Activated CD4-positive, alpha-beta T cell treated with anti-CD3 and anti-CD28 coated beads, Interleukin-2, amount 50 U/mL, for 48 hours (primary cell): ENCODE measurements at regions not wholly inside any gene's neighbourhood (a gene's known extent, or its start where the extent isn't known, plus 50 kb on each side); places are given as distances from the start of the nearest gene placed in this dataset.

ENCODE experiments used
- DNase-seq, 2 experiments: peaks; one replicate each; pipeline ENCODE4 v3.0.0-alpha.2; 2020

- DNase-seq: no peak
Measured at GRCh38 chr2:58667137-58667774, 426.1 kb upstream of the FANCL start.

GRCh38 chr2:58666323-58666970 lies 425.3 kb upstream of the FANCL start:
- DNase-seq: no peak

- DNase-seq: no peak
Measured at GRCh38 chr2:58665154-58665553, 424.0 kb upstream of the FANCL start.

GRCh38 chr2:58664523-58665151 lies 423.5 kb upstream of the FANCL start:
- DNase-seq: no peak

GRCh38 chr2:58660046-58660445 lies 418.9 kb upstream of the FANCL start:
- no peak for DNase-seq

DNA sequence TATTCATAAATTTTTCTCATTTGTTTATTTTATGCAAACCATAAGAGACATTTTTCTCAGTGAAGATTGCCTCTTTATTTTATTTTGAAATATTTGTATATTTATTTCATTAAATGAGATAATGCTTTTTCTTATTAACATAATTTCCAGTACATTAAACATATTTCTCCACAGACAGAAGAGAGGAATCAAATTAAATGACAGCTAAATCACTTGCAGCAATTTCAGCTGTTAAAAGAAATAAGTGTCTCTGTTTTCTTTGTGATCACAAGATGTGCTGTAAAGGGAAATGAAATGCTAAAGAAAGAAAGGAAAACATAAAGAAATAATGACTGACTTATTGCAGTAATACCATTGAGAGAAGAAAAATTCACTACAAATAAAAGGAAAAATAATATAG lies 414.0 kb upstream of the FANCL start:
- DNase-seq: no peak

DNA sequence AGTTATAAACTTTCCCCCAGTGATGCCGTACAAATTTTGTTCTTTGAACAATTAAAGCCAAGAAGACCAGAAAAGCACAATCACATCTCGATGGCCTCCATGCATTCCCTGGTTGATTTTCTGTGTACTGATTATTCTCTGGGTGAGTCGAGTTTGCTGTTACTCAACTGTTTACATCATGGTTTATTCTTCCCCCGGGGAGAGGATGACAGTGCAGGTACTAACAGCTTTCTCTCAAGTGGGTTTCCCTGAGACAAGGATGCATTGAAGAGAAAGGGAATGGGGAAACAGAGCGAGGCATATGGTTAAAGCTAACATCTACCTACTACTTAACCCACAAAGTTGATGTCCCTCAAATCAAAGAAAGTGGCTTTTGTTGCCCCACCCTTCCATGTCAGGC lies 410.8 kb upstream of the FANCL start:
- no peak for DNase-seq

DNA sequence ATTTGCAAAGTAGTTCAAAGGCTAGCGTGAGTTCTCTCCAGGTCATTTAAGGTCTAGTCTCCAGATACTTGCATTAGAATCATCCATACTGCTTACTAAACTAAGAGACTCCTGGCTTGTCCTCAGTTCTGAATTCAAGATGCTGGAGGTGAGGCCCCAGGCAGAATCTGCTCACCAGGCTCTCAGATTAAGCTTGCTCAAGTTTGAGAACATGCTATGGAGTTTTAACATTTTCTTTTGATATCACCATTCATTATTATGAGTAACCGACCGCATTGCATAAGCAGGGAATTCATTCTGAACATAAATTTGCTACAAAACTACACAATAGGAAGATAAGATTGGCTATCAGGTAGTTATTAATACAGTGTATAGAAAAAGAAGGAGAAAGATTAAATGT lies 409.7 kb upstream of the FANCL start:
- no peak for DNase-seq

GRCh38 chr2:58649756-58650155 lies 408.6 kb upstream of the FANCL start:
- DNase-seq: no peak

GRCh38 chr2:58645017-58645416 lies 403.9 kb upstream of the FANCL start:
- no peak for DNase-seq

DNA sequence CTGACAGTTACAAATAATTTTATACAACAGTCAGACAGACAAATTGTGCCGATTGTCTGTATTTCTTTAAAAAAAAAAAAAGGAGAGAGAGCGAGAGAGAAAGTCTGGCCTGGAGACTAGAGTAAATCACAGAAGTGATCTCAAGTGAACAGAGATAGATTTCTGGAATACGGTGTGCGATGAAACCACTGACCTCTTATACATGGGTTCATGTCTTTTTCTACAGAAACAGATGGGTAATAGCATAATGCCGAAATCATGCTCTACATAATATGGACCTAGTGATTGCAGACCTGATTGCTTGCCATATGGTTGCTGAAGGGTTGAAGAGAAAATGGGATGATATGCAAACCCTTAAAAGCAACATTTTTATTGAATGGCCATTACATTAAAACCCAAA lies 403.3 kb upstream of the FANCL start:
- no peak for DNase-seq

GRCh38 chr2:58641001-58641400 lies 399.9 kb upstream of the FANCL start:
- DNase-seq: no peak

- DNase-seq: no peak
Measured at GRCh38 chr2:58640042-58640441, 398.9 kb upstream of the FANCL start.

DNA sequence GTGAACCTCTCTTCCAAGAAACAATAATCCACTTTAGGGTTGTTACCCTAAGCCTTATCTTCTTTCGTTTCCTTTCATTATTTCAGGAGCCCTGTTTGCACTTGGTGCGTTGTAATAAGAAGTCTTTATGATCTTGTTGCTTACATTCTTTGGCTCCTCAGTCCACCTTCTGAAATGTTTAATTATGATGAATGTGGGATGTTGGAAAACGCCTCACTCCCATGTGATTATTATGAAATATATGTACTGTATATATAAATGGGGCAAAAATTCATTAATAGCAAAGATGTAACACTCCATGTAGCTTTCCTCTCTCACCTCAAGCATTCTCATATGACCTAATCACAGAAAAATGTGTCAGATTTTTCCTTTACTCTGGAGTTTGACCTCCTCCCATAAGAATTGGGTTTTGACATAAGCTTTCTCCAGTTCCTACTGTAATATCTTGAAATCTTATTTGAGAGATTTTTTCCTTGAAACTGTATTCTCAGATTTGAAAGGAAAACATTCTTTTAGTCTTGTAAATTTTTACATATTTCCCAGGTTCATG lies 397.2 kb upstream of the FANCL start:
- DNase-seq: no peak

DNA sequence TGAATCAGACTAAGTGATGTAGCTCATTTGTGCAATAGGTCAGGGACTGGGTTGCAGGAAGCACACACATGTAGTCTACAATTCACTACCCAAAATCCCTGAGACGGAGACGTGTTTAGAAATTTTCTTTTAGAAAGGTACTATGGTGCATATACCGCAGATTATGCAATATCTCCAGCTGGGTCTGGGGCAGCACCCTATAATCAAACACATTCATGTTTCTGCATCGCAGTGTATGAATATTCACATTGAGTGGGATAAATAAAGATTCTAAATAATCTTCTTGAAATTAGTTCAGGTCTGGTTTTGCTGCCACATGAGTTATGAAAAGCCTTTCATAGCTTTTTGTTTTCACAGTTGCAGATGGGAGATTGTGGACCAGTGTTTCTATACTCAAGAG lies 395.7 kb upstream of the FANCL start:
- no peak for DNase-seq

DNA sequence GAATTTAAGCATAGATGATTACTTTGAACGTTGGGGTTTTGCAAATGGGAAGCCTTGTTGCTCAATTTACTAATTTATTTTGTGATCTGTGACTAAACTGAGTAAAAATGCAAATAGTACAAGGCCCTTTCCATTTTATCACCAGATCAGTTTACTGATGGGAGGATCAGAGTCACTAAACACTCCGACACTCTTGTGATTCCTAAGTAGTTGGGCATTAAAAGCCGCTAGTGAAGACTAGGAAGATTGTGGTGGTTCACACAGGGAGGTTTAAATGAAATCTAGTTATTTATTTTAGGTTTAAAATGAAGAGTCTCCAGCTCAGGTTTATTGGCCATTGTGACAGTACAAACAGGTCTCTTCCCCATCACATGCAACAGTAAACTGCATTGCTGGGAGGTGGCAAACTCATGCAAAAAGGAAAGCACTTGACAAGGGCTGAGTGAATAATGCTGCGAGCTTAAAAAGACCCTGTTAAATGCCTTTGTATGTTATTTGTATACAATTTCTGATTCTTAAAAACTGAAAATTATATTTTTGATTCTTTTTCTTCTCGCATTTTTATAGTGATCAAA lies 394.8 kb upstream of the FANCL start:
- DNase-seq: no peak

- DNase-seq: no peak
Measured at GRCh38 chr2:58634653-58635370, 393.7 kb upstream of the FANCL start.

GRCh38 chr2:58633613-58634365 lies 392.7 kb upstream of the FANCL start:
- no peak for DNase-seq

GRCh38 chr2:58631986-58632385 lies 390.9 kb upstream of the FANCL start:
- DNase-seq: no peak

- DNase-seq: no peak
Measured at GRCh38 chr2:58629545-58630119, 388.5 kb upstream of the FANCL start.

DNA sequence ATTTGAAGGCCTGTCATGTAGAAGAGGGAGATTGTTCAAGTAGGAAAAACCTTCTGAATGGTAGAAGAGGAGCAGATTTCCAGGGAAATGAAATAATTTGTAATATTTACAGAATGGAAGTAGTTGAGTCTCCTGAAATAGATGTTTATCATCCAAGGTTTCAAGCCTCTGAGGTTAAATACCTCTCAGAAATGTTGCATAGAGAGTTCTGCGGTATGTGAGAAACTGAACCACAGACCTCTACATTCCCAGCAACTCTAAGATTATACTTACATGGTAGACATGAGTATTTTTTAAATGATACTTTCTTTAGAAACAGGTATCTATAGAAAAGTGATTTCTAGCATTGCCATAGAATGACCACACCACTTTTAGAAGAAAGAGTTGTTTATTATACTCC lies 379.8 kb upstream of the FANCL start:
- no peak for DNase-seq

DNA sequence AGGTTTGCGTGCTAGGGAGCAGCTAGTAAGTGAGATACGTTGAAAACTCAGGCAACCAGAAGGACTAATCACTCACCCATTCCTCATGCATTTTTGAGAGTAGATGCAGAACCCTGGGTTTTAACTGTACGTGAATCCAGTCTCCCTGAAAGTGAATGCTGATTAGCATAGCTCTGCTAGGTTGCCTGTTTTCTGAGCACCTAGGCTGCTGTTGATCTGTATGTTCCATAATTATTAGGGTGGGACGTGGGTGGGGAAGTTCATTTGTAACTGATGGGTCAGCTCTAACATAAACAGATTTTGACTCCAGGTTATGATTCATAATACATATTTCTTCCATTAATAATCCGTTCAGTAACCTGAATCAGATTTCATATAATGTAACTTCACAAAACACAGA lies 379.0 kb upstream of the FANCL start:
- DNase-seq: no peak
